HG02642 (cell line): ENCODE measurements at regions not wholly inside any gene's neighbourhood (a gene's known extent, or its start where the extent isn't known, plus 50 kb on each side); places are given as distances from the start of the nearest gene placed in this dataset.

Experiments used
- ATAC-seq: cut with Tn5 transposase; IDR thresholded peaks from one replicate; pipeline ENCODE4 v1.9.1; 2021; ENCODE audit warnings: mild to moderate bottlenecking; ENCODE audit not compliant: unreplicated experiment, poor library complexity

DNA sequence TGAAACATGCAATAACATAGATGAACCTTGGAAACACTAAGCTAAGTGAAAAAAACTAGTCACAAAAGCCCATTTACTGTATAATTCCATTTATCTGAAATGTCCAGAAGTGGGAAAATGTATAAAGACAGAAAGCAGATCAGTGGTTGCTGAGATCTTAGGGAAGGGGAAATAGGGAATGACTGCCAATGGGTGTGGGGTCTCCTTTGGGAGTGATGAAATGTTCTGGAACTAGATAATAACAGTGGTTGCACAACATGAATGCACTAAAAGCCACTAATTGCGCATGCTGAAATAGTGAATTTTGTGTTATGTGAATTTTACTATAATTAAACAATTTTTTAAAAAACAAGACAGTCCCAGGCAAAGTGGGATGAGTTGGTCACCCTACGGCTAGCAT lies 472.8 kb downstream of the CCDC171 start:
- no peak for ATAC-seq

DNA sequence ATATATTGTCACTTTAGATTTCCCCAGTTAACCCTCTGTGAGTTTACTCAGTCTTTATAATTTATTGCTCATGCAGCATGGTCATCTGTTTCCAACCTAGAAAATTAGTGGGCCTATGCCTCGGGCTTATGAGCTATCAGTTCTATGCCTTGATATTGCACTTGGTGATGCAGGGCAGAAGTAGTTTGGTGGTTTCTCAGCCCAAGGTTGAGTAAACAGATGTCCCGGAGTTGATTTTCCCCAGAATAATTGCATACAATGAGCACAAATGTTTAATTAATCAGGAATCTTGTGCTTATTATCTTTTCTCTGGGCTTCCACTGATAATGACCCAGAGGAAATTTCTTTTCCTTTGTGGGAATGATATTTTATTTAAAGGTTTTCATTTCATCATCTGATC lies 474.0 kb downstream of the CCDC171 start:
- ATAC-seq: no peak

DNA sequence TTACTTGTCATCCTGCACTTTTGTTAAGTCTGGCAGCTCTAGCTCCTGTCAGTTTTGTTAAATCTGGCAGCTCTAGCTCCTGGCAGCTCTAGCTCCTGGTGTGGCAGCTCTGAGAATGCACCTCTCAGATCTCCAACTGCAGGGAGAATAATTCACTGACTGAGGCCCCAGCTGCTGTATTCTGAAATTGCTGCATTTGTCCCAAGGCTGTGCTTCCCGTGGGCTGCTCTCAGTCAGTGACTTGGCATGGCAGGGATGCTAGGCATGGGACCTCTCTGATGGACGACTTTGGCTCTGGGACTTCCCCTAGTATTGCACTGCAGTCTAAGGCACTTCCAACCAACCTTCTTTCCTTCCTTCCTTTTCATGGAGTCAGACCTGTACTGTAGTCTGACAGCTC lies 475.7 kb downstream of the CCDC171 start:
- ATAC-seq: no peak

DNA sequence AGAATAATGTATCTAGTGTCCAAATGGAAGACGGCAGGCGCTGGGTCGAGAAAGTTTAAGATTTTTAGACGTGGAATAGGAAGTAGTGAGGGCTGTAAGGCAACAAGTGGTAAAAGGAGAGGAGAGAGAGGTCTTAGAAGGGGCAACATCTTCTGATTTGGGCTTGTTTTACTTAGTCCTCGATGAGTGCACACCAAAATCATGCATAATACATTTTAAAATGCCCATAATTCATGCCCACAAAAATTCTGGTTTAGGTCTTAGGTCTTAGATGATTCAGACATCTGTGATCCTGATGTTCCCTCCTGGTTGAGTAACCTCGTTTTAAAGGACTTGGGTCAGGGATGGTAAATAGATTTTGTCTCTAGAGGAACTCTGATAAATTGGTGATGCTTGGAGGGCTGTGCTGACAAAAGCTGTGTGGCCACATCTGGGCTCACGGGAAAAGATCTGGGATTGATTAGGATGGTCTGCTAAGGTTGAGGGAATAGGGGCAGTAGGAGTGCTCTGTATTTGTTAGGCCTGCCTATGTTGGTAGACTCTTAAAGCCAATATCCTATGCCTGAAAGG lies 476.3 kb downstream of the CCDC171 start:
- no peak for ATAC-seq

DNA sequence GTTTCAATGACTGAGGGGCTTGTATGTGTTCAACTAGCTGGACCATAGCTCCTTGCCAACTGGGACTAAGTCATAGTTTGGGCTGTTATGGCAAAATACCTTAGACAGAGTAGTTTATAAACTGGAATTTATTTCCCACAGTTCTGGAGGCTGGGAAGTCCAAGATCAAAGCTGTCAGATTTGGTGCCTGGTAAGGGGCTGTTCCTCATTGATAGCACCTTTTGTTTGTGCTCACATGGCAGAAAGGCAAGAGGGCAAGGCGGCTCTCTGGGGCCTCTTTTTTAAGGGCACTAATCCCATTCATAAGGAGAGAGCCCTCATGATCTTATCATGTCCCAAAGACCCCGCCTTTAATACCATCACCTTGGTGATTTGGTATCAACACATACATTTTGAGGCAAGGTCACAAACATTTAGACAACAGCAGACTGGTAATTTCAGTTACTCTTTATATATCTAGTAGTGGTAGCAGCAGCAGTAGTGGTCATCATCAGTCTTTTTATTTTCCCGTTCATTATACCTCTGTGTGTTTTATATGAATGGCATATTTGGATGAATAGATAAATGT lies 477.0 kb downstream of the CCDC171 start:
- no peak for ATAC-seq

DNA sequence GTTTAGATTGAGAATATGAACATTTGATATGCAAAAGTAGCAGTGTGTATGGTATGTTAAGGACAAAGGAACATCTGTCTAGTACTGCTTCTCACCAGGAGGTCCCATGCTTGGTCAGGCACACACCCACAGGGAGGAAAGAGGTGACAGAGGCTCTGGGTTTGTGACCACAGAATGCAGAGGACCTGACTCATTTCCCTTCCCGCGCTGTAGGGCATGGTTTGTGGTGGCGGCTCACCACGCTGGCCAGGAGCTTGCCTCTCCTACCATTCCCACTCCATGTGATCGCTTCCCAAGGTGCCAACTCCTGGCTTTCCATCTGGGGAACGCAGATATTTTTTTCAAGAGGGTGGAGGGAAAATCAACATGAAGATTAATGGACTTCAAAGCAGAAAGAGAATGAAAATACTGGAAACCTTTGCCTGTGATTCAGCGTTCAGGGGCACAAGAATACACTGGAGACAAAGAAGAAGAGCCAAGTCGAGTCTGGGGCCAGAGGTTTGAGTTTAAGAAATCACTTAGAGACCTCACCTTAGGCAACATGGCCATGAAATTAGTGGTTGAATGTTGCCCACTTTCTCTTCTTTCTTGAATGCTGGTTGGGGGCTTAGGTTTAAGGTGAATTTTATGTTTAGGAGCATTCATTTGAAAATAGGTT lies 477.8 kb downstream of the CCDC171 start:
- peak; percentile 99 for ATAC-seq

DNA sequence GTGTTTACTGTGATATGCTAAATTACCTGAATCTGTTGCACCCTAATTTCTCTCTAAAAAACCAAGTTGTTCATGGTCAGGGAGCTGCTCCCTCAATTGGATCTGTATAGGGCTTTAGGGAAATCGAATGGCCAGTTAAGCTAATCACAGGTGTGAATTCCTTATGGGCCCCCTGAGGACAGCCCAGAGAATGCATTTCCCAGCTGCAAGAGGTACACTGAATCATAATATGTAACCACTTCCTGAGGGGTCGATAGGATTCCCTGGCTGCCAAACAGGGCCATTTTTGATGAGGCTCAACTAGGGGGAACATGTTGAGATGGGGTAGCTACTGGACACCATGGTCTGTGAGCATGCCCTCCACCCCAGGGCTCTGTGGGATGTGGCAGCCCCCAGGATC lies 478.6 kb downstream of the CCDC171 start:
- no peak for ATAC-seq

DNA sequence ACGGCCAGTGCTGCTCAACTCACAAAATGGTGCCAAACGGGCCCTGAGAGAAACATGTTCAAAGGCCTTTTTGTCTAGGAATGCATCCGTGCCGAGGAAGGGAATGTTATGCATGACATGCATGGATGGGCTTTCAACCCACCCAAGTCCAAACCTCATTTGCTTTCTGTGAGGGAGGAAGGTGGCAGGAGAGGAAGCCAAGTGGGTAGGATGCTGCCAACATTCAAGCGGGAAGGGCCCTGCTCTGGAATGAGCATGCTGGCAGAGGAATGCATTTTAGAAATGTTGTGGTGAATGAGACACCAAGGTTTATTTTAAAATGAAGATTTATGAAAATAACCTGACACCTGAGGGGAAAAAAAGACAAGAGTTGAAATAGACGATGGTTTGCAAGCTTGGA lies 479.1 kb downstream of the CCDC171 start:
- ATAC-seq: no peak

DNA sequence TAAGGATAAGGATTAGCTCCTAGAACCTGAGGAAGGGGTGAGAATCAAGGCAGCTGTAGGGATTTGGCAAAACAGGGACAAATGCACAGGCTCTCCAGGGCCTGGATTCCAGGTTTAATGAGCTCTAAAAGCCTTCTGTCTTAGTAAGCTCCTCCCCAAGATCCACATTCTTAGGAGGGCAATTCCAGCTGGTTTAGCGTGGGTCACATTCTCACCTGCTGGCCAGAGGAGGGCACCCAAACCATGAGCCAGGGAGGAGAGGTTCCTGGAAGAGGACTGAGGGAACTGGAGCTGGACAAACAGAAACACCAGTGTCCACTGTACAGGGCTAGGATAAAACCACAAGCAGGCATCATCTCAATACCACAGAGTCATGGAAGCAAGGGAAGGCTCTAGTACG lies 480.0 kb downstream of the CCDC171 start:
- ATAC-seq: no peak

DNA sequence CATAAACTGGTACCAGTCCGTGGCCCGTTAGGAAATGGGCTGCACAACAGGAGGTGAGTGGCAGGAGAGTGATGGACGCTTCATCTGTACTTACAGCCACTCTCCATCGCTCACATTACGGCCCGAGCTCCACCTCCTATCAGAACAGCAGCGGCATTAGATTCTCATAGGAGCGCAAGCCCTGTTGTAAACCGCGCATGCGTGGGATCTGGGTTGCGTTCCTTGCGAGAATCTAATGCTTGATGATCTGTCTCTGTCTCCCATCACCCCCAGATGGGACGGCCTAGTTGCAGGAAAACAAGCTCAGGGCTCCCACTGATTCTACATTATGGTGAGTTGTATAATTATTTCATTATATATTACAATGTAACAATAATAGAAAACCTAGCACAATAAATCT lies 480.4 kb downstream of the CCDC171 start:
- ATAC-seq: no peak

DNA sequence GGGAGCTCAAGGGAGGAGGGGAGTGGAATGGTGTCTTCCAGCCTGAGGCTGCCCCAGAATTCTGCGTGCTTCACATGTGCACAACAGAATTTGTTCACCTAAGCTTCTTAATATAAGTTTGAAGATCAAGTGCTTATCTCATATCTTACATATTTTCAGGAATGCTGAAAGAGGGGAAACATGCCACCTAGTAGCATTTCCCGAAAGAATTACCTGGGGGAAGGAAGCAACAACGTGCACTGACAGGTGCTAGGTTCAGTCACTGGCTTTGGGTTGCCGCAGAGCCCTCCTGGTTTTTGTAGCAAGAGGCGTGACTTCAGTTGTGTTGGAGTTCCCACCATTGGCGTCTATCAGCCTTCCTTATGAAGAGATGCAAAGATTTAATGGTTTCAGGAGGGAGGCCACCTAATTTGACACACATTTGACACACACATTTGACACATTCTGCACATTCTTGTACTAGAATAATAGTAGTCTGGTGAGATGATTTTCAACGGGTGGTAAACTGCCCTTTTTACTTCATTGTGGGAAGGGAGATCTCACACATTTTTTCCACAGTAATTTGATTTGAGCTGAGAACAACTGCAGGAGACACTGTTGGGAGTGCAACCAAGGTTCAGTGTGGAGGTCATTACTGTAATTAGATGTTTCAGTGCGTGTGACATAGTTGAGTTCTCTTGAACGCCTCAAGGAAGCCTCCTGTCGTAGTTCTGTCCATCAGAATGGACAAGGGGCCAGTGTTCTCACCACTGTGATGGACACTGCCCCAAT lies 481.3 kb downstream of the CCDC171 start:
- ATAC-seq: no peak

DNA sequence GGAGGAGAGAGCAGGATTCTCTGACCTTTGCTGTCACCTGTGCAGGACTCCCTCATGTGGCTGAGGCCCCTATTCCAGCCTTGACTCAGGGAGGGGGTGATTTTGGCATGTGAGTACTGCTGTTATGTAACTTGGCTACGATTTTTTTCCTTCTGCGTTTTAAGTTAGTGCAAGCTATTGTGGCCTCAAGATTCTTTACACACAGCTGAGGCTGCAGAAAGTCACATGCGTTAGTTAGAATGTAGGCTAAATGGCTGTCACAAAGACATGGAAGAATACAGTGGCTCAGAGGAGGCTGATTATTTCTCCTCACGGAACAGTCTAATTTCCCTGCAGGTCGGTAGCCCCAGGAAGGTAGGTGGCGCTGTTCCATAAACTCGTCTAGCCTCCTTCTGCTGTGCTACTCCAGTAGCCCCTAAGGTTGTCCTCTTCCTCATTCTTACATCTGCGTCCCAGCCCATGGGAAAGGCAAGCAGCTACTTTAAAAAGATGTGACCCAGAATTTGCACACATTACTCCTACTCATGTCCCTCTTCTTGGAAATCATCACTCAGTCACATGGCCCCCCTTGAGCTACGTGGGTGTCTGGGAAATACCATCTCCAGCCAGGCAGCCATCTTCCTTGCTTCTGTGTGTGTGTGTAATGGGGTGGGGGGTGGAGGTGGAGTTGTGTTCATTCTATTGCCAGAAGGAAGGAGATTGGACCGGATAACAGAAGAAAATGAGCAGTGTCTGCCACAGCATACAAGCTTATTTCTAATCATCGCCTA lies 486.6 kb downstream of the CCDC171 start:
- peak; percentile 67 for ATAC-seq

DNA sequence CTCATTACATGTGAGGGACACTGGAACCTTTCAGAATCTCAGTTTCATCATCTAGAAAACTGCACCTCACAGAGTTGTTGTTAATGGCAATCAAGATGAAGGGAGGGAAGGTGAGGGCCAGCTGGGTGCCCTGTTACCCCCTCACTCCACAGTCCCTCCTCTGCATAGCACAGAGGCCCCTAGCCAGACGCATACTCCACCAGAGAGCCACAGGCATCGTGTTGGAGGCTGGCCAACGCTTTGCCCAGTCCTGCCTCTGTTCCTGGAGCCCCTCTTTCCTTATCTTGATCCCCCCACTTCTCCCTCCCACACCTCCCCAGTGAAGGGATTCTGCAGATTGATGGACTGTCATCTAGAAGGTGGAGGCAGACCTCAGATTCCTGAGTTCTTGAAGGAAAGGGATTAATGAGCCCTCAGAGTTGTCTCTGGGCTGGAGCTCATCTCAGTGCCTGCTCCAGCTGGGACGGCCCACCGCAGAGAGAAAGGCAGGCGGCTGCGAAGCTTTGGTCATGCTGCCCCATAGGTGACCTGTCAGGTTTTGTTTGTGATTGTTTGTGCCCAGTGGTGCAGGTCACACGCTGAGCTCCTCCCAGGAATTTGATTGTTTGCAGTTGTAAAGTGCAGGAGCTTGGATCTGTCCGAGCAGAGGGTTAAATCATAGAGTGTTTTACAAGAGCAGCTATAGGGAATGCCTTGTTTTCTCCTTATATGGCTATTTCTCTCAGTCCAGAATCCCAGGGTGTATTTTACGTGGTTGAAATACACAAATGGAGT lies 487.3 kb downstream of the CCDC171 start:
- peak; percentile 18 for ATAC-seq

DNA sequence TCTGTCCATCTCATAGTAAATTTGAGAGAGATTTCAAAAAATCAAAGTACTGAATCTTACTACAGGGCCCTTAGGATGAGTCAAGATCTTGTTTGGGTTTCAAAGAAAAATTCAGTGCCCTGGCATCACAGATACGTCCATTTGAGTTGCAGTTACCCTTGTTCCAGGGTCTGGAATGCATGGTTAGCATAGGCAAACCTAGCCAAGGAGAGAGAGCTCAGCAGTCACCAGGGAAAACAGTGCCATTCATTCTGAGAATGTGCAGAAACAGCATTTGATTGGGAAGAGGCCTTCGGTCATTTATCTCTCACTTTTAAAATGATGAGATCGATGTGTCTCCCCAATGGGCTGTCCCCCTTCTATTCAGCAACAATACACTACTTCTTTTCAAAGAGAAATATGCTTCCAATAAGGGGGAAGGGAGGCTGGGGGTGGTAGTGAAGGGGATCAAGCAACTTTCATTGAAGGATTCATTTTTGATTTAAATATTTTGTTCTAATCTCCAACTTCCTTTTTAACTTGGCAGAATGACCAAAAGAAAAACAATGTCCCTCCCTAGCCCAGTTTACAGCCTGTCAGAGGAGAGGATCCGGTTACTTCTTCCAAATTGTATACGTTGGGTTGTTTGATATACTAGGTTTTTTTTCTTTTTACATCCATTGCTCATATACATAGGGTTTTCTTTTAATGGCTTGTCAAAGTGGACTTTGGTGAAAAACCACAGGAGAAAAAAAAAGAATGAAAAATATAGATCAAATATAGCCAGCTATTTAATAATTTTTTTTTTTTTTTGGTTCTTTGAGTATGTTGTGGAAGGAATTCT lies 491.1 kb downstream of the CCDC171 start:
- ATAC-seq: no peak

DNA sequence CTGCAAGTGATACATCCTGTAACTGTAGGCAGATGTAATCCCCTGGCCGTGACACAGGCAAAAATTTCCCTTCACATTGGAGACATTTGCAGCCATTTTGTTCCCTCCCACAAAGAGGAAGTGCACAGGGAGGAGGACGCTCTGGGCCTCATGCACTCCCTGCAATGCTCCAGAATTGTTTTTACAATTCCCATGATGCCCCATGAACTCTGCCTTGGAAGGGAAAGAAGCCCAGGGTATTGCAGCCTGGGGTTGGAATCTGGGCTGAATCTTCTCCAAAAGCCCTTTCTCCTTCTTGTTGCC lies 491.7 kb downstream of the CCDC171 start:
- no peak for ATAC-seq

DNA sequence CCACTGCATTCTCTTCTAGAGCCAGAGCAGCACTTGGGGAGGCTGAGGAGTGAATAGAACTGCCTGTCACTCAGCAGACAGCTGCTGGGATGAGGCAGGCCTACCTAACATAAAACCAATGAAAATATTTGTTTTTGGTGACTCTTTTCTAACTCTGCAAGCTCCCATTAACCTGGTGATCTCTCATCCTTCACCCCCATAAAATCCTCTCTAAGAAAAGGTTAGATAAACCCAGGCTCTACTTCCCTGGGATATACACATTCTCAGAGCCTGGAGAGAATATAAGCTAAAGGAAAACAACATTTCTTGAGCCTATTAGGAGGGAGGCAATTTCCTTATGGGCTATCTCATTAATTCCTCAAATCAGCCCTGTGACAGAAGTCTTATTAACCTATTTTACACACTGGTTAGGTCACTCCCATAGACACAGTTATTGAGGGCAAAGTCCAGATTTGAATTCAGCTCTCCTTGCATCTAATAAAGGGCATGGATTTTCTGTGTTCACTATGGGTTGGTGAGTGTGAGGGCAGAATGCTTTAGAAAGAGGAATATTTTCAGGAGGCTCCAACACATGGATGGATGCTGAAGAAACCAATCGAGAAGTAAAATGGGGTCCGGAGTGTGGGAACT lies 492.9 kb downstream of the CCDC171 start:
- ATAC-seq: no peak

DNA sequence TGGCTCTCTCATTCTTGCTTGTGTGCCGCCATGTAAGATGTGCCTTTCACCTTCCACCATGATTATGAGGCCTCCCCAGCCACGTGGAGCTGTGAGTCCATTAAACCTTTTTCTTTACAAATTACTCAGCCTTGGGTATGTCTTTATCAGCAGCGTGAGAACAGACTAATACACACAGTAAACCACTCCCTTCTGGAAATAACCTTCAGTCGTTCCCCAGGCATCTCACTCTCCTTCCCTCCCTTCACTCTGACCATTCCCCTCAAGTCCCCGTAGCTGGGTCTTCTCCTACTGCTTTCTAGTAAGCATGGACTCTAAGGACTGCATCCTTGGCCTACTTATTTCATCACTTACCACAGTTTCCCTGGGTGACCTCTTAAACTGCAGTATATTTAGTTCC lies 493.9 kb downstream of the CCDC171 start:
- ATAC-seq: no peak

DNA sequence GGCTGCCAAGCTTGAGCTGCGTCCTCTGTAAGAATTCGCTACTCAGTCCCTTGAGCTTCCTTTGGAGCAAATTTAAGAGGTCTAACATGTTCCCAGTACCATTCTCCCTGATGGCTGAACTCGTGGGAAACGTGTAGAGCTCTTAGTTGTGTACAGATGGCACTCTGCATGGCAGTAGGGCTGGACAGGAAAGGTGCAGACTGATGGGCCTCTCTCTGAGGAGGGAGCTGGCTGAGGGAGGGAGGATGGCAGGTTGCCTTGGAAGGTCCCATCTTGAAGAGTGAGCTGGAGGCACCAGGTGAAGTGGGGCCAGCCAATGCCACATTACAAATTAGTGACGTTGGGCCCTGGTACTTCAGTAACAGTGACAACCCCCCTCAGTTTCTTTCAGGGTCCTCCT lies 495.3 kb downstream of the CCDC171 start:
- ATAC-seq: no peak

DNA sequence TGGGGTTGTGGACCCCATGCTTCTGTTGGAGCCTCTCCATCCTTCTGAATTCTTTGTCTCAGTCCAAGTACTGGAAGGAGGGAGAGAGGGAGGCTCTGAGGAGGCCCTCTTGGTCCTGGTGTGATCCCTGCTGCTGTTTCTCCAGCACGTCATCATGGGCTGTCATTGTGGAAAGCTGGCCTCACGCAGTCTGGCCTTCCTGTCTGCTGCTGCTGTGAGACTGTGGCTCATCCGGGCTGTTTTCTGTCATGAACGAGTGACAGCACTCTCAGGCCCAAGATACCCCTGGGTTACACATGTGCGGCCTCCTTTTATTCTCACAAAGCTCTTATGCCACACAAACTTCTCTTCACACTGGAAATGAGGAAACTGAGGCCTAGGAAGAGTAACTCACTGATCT lies 499.3 kb downstream of the CCDC171 start:
- no peak for ATAC-seq
